Motor neuron (in vitro differentiated cells): ENCODE measurements at regions not wholly inside any gene's neighbourhood (a gene's known extent, or its start where the extent isn't known, plus 50 kb on each side); places are given as distances from the start of the nearest gene placed in this dataset.

Source experiments
- ATAC-seq, 8 experiments: fragments of 200-7000 bp; cut with Tn5 transposase; replicated peaks in 6 of 8; 2 replicates each; pipeline ENCODE4 v1.8.0; 2021; ENCODE audit warnings: mild to moderate bottlenecking in 8 of 8, moderate library complexity in 8 of 8
- H3K27ac ChIP-seq, 2 donors: fragments of 250-450 bp; sonication (Bioruptor Pico); 2 replicates each; pipeline ENCODE4 v1.9.0; 2021; ENCODE audit warnings: antibody characterized with exemption in 2 of 2, mild to moderate bottlenecking in 2 of 2, moderate library complexity in 1 of 2
- H3K4me1 ChIP-seq, 2 donors: fragments of 250-450 bp; sonication (Bioruptor Pico); replicated peaks in 1 of 2; 2 replicates each; pipeline ENCODE4 v1.6.1; 2021; ENCODE audit warnings: antibody characterized with exemption in 2 of 2, mild to moderate bottlenecking in 2 of 2, moderate library complexity in 1 of 2
- H3K4me3 ChIP-seq, 5 donors: fragments of 250-450 bp; sonication (Bioruptor Pico); 2 replicates each; pipeline ENCODE4 v1.9.0; 2021; ENCODE audit warnings: antibody characterized with exemption in 5 of 5, mild to moderate bottlenecking in 5 of 5, moderate library complexity in 4 of 5
- WGBS, 10 experiments: fragments of 450-650 bp; shearing (Covaris generic); methylation state at CpG; one replicate each; pipeline ENCODE4 v1.0.0; 2022; 5-methylcytosine and 5-hydroxymethylcytosine counted together
- in situ Hi-C, 9 experiments: fragments of 400-800 bp; cut with MboI; loops; one replicate each; pipeline ENCODE4 v1.15.0; 2021; ENCODE audit warnings: low sequenced_read_pairs in 9 of 9, low pct_unique_long_range_greater_than_20kb in 2 of 9; ENCODE audit not compliant: unreplicated experiment in 9 of 9

DNA sequence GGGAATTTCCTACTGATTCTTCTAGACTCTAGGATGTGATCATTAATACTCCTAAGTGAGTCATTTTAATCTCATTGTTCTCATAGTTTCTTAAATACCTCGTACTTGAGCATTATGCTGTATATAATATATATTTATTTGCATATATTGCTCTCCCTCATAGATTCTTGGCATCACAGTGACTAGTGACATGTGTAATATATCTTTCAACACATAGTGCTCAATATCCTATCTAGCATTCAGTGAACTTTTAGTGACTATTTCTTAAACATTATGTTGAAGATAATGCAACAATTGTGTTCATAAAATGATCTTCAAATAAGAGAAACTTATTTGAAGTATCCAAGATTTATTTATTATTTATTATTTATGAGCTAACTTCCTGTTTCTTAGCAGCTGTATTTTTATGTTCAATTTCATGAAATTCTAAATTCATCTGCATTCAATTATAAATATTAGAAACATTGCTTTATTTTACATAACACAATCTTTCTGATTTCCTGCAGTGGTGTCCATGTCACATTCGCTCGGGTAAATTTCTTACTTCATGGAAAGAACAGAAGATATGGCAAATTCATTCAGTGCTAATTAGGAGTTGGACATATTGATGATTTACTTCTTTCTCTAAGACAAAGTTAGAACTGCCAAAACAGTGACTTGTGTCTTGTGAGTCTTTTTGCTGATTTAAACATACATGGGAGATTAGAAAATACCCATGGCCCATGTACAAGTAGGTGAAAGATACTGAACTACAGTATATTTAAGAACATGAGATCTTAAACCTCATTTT is 1095.5 kb upstream of the IGFBP7 start:
- Histone ChIP-seq H3K4me1 (no peaks in the 10 kb centered on the region), H3K27ac (no peak overlapping the region), H3K4me3 (no peak overlapping the region)
- in situ Hi-C loops, result no loop called here
- 0 to 100% (median 69%) methylated on average over 2 to 3 of the region's 3 CpGs; no CpG with 5 or more reads in 1 of the 10 experiments for WGBS, 10 experiments
- ATAC-seq, result no peak

GRCh38 chr4:58192217-58192616 is 1082.0 kb upstream of the IGFBP7 start:
- no peak overlapping the region for H3K4me3 ChIP-seq
- in situ Hi-C loops, result no loop called here
- ATAC-seq, result no peak
- 6 to 100% (median 29%) methylated on average over 1 to 2 of the region's 2 CpGs; no CpG with 5 or more reads in 2 of the 10 experiments for WGBS, 10 experiments
- no peak overlapping the region for H3K27ac ChIP-seq
- peaks cover 0 to 13% of the 10 kb centered on the region in 2 donors for H3K4me1 ChIP-seq

- whole genome bisulfite sequencing, 10 experiments, result 0 to 83% (median 22%) methylated on average over 1 to 3 of the region's 5 CpGs; no CpG with 5 or more reads in 4 of the 10 experiments
- in situ Hi-C loops, result no loop called here
- H3K4me1 ChIP-seq, result peaks cover 0 to 13% of the 10 kb centered on the region in 2 donors
- no peak for ATAC-seq
- H3K27ac ChIP-seq, result no peak overlapping the region
- H3K4me3 ChIP-seq, result no peak overlapping the region
Measured at GRCh38 chr4:58191109-58191508, 1080.9 kb upstream of the IGFBP7 start.

- 19 to 86% (median 73%) methylated on average over 1 to 4 of the region's 4 CpGs for WGBS, 10 experiments
- ATAC-seq, result peak in 5 of 8 experiments; percentile 32 to 92 (median 58)
- in situ Hi-C loops, result no loop called here
Measured at GRCh38 chr4:58188316-58188715, 1078.1 kb upstream of the IGFBP7 start.

GRCh38 chr4:58175024-58175423 is 1064.8 kb upstream of the IGFBP7 start:
- in situ Hi-C loops, result no loop called here
- ATAC-seq, result peak in 6 of 8 experiments; percentile 26 to 90 (median 74)
- H3K4me1 ChIP-seq, result peaks cover 4% of the 10 kb centered on the region in 2 donors
- 0 to 100% (median 39%) methylated on average over 1 to 2 of the region's 2 CpGs; no CpG with 5 or more reads in 4 of the 10 experiments for WGBS, 10 experiments
- H3K27ac ChIP-seq, result no peak overlapping the region
- H3K4me3 ChIP-seq, result no peak overlapping the region

More at GRCh38 chr4:58188316-58188715, 1078.1 kb upstream of the IGFBP7 start:
- no peak overlapping the region for H3K4me3 ChIP-seq
- no peak overlapping the region for H3K27ac ChIP-seq
- H3K4me1 ChIP-seq, result peaks cover 0 to 13% of the 10 kb centered on the region in 2 donors

DNA sequence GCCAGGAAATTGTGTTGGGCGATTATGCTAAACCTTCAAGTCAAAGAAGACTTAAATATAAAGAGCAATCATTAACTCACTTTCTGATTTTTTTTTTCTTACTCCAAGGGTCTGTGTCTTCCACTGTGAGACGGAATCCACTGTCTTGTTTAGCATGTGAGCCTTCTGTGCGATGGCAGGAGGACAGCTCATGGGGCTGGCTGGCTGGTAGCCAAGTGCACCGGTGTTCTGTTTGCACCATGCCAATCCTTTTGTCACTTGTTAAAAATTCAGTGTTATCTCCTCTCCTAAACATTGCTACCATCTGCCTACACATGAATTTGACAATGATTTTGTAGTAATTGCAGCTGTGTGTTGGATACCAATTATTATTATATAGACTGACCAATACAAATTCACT is 1056.3 kb upstream of the IGFBP7 start:
- peaks cover 0 to 5% of the 10 kb centered on the region in 2 donors for H3K4me1 ChIP-seq
- no peak overlapping the region for H3K27ac ChIP-seq
- H3K4me3 ChIP-seq, result no peak overlapping the region
- ATAC-seq, result peak in 1 of 8 experiments; percentile 56
- WGBS, 10 experiments, result 0 to 100% (median 48%) methylated on average over 1 to 4 of the region's 4 CpGs; no CpG with 5 or more reads in 2 of the 10 experiments
- in situ Hi-C loops, result no loop called here

DNA sequence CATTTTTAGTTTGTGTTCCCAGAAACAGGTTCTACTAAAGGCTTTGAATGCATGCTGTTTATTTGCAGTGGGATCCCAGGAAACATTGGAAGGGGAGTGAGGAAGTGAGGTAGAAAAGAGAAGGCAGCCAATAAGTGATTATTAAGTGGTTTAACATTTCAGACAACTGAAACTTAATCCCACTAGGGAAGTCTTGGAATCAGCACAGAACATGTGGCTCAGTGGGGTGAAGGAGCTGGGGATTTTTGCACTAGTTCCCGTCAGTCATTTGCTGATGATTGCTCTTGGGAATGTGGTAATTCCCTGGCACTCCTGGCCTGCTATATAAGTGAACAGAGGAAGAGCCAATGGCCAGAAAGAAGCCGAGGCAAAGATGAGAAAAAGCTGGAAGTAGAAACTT is 1053.0 kb upstream of the IGFBP7 start:
- Histone ChIP-seq H3K4me3 (no peak overlapping the region), H3K4me1 (peaks cover 0 to 5% of the 10 kb centered on the region in 2 donors), H3K27ac (no peak overlapping the region)
- whole genome bisulfite sequencing, 10 experiments, result 0 to 95% (median 75%) methylated on average over 1 to 2 of the region's 2 CpGs
- ATAC-seq, result no peak
- in situ Hi-C loops, result no loop called here

DNA sequence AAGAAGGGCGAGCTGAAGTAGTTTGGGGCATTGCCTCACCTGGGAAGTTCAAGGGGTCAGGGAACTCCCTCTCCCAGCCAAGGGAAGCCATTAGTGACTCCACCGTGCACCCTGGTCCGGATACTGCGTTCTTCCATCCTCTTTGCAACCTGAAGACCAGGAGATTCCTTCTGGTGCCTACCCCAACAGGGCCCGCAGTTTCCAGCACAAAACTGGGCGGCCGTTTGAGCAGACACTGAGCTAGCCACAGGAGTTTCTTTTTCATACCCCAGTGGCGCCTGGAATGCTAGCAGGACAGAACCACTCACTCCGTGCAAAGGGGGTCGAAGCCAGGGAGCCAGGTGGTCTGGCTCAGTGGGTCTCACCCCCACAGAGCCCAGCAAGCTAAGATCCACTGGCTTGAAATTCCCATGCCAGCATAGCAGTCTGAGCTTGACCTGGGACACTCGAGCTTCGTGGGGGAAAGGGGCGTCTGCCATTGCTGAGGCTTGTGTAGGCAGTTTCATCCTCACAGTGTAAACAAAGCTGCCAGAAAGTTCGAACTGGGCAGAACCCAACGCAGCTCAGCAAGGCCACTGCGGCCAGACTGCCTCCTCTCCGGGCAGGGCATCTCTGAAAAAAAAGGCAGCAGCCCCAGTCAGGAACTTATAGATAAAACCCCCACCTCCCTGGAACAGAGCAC is 1039.4 kb upstream of the IGFBP7 start:
- no peak overlapping the region for H3K4me3 ChIP-seq
- ATAC-seq, result no peak
- WGBS, 10 experiments, result 22 to 100% (median 88%) methylated on average over 1 to 15 of the region's 17 CpGs; no CpG with 5 or more reads in 4 of the 10 experiments
- no peak overlapping the region for H3K27ac ChIP-seq
- H3K4me1 ChIP-seq, result no peaks in the 10 kb centered on the region
- in situ Hi-C loops, result no loop called here

- in situ Hi-C loops, result no loop called here
- Histone ChIP-seq H3K4me3 (no peak overlapping the region), H3K27ac (no peak overlapping the region), H3K4me1 (no peaks in the 10 kb centered on the region)
- WGBS, 10 experiments, result 0 to 67% (median 34%) methylated on average over 1 of the region's 1 CpG; no CpG with 5 or more reads in 4 of the 10 experiments
- ATAC-seq, result no peak
Measured at GRCh38 chr4:58144721-58145120, 1034.5 kb upstream of the IGFBP7 start.

GRCh38 chr4:58138786-58139668 is 1028.8 kb upstream of the IGFBP7 start:
- in situ Hi-C loops, result no loop called here
- H3K4me3 ChIP-seq, result no peak overlapping the region
- WGBS, 10 experiments, result 0 to 51% (median 36%) methylated on average over 1 to 3 of the region's 3 CpGs; no CpG with 5 or more reads in 2 of the 10 experiments
- H3K4me1 ChIP-seq, result peaks cover 2 to 14% of the 10 kb centered on the region in 2 donors
- peak in 5 of 8 experiments; percentile 57 to 92 (median 90) for ATAC-seq
- H3K27ac ChIP-seq, result no peak overlapping the region

DNA sequence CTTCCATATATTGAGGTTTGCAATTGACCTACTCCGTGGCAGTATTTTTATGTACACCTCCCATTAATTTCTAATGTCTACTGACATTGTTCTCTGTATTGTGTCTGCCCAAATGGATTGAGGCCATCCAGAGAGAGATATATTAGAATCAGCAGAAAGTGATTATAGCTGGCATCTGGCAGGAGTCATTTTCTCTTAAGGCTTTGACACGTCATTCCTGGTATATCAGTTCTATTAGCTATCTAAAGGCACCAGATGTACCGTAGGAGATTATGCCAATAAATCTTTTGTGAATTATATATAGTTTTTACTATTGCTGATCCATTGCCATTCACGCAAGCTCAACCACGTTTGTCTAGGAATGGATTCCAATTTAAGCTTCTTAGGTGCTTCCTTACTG is 1026.4 kb upstream of the IGFBP7 start:
- H3K4me3 ChIP-seq, result no peak overlapping the region
- peaks cover 8 to 18% of the 10 kb centered on the region in 2 donors for H3K4me1 ChIP-seq
- H3K27ac ChIP-seq, result no peak overlapping the region
- ATAC-seq, result peak in 2 of 8 experiments; percentile 47 to 53
- in situ Hi-C loops, result no loop called here
- 13 to 93% (median 49%) methylated on average over 1 to 5 of the region's 5 CpGs for WGBS, 10 experiments

GRCh38 chr4:58127680-58128079 is 1017.5 kb upstream of the IGFBP7 start:
- Histone ChIP-seq H3K27ac (no peak overlapping the region), H3K4me1 (peaks cover 4 to 6% of the 10 kb centered on the region in 2 donors), H3K4me3 (no peak overlapping the region)
- no peak for ATAC-seq
- WGBS, 10 experiments, result 50 to 100% (median 70%) methylated on average over 1 of the region's 1 CpG; no CpG with 5 or more reads in 4 of the 10 experiments
- in situ Hi-C loops, result no loop called here
